Activated CD8-positive, alpha-beta T cell treated with anti-CD3 and anti-CD28 coated beads for 36 hours (primary cell): ENCODE measurements at regions not wholly inside any gene's neighbourhood (a gene's known extent, or its start where the extent isn't known, plus 50 kb on each side); places are given as distances from the start of the nearest gene placed in this dataset.

Experiments
- ATAC-seq: fragments of 200-7000 bp; cut with Tn5 transposase; one replicate; pipeline ENCODE4 v1.10.0; 2021; ENCODE audit warnings: mild to moderate bottlenecking, moderate library complexity
- CTCF ChIA-PET: fragments of 350-600 bp; sonication (Branson Sonifier 250); formaldehyde crosslinking; loops from one replicate; lab custom pipeline; 2021; ENCODE audit warnings: antibody characterized with exemption; lab: Charles Lee
- POLR2A ChIA-PET: fragments of 350-600 bp; sonication (Branson Sonifier 250); formaldehyde crosslinking; loops from one replicate; lab custom pipeline; 2021; ENCODE audit warnings: antibody characterized with exemption; lab: Charles Lee
- DNase-seq: peaks from one replicate; pipeline ENCODE4 v3.0.0-alpha.2; 2020
- H3K27ac Mint-ChIP-seq: one replicate; pipeline ENCODE4 v1.8.0; 2021; ENCODE audit warnings: mild to moderate bottlenecking, mixed read lengths
- H3K27me3 Mint-ChIP-seq: one replicate; pipeline ENCODE4 v1.8.0; 2021; ENCODE audit warnings: mixed read lengths
- H3K36me3 Mint-ChIP-seq: one replicate; pipeline ENCODE4 v1.8.0; 2021; ENCODE audit warnings: low read depth, mixed read lengths
- H3K4me1 Mint-ChIP-seq: one replicate; pipeline ENCODE4 v1.8.0; 2021; ENCODE audit warnings: low read depth, mixed read lengths
- H3K4me3 Mint-ChIP-seq: one replicate; pipeline ENCODE4 v1.8.0; 2021; ENCODE audit warnings: mild to moderate bottlenecking, moderate library complexity, mixed read lengths
- H3K9me3 Mint-ChIP-seq: one replicate; pipeline ENCODE4 v1.8.0; 2021; ENCODE audit warnings: mixed read lengths
- intact Hi-C: fragments of 100-400 bp; cut with micrococcal nuclease; formaldehyde crosslinking; loops from one replicate; pipeline ENCODE4 v1.10.0; 2022
- TF ChIP-seq, protein P1 (sequence below): fragments of 200-600 bp; IDR thresholded peaks from one replicate; pipeline ENCODE4 v1.8.0; 2022; ENCODE audit warnings: antibody characterized with exemption, mild to moderate bottlenecking

DNA sequence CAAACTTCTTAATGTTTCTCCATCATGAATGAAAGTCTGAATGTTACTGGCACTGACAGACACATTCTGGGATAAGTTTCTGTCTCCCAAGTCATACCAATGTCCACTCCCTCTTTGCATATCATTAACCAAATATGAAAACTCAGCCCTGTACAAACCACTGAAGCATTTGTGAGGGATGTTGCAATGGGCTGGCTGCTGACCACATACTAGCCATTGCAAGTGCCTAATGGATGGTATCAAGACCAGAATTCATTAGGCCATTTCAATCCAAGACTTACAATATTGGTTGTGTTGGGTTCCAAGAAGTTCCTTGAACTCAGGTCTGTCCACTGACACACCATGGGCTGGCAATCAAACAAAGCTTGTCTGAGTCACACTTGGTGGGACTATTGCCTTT lies 73.8 kb downstream of the CBLN2 start:
- ChIA-PET POLR2A (no interaction called here), CTCF (no interaction called here)
- Mint-ChIP-seq H3K9me3 (peaks cover 4% of the 10 kb centered on the region), H3K27ac (no peak overlapping the region), H3K27me3 (no peaks in the 10 kb centered on the region), H3K4me3 (no peak overlapping the region), H3K36me3 (no peaks in the 10 kb centered on the region), H3K4me1 (no peaks in the 10 kb centered on the region)
- no peak for ATAC-seq
- DNase-seq = no peak
- intact Hi-C loops = no loop called here
- TF ChIP-seq, protein P1, sequence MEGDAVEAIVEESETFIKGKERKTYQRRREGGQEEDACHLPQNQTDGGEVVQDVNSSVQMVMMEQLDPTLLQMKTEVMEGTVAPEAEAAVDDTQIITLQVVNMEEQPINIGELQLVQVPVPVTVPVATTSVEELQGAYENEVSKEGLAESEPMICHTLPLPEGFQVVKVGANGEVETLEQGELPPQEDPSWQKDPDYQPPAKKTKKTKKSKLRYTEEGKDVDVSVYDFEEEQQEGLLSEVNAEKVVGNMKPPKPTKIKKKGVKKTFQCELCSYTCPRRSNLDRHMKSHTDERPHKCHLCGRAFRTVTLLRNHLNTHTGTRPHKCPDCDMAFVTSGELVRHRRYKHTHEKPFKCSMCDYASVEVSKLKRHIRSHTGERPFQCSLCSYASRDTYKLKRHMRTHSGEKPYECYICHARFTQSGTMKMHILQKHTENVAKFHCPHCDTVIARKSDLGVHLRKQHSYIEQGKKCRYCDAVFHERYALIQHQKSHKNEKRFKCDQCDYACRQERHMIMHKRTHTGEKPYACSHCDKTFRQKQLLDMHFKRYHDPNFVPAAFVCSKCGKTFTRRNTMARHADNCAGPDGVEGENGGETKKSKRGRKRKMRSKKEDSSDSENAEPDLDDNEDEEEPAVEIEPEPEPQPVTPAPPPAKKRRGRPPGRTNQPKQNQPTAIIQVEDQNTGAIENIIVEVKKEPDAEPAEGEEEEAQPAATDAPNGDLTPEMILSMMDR = no peak

DNA sequence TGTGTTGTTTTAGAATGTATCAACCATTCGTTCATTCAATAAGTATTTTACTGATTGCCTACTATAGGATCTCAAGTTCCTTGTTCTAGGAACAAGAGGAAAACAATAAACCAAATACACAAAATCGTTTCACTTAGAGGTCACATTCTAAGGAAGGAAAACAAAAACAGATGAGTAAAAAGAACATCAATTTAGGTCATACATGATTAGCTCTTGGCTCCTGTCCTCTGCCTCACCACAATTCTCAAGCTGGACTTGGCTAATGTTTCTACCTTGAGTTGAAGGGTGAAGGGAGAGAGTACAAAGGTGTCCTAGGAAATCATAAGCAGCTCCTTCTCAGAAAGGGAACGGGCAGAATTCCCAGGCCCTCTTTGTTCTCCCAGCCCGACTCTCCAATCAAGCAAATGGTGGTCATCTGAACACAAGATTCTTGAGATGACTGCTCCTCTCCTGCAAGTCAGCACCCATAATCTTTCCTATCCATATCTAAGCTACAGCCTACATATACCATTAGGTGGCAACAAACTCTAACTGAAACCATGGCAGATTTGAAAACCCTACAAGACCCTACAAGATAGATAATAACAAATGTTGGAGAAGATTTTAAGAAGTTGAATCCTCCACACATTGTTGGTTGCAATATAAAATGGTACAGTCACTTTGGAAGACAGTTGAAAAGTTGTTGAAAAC lies 76.0 kb downstream of the CBLN2 start:
- H3K9me3 Mint-ChIP-seq = peaks cover 4% of the 10 kb centered on the region
- TF ChIP-seq, protein P1 = no peak
- ATAC-seq = no peak
- intact Hi-C loops = no loop called here
- no peaks in the 10 kb centered on the region for H3K27me3 Mint-ChIP-seq
- no peaks in the 10 kb centered on the region for H3K4me1 Mint-ChIP-seq
- no peak for DNase-seq
- ChIA-PET POLR2A (no interaction called here), CTCF (interaction anchor here (0.7 kb wide), 1 partner anchor 784 kb away, joined by 3 read pairs; no protein-coding TSS in a partner anchor)
- H3K4me3 Mint-ChIP-seq = no peak overlapping the region
- H3K27ac Mint-ChIP-seq = no peak overlapping the region
- H3K36me3 Mint-ChIP-seq = no peaks in the 10 kb centered on the region

DNA sequence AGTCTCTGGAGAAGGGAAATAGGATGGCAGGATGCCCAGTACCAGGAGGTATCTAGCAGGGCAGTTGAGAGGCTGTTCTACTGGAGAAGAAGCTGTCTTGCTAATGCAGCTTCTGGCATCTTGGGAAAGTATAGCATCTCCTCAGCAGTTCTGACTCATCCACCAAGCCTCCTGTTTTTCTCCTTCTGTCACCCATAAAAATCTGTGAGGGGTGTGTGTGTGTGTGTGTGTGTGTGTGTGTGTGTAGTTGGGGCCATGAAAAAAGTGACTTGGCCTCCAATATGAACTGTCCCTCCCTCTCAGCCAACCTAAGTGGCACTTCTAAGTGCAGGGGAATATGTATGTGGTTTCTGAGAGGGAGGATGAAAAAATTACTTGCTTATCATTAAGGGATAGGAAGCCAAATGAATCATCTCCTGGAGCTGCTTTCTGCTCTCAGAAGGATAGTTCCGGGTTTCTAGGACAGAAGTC lies 83.9 kb downstream of the CBLN2 start:
- ATAC-seq = no peak

DNA sequence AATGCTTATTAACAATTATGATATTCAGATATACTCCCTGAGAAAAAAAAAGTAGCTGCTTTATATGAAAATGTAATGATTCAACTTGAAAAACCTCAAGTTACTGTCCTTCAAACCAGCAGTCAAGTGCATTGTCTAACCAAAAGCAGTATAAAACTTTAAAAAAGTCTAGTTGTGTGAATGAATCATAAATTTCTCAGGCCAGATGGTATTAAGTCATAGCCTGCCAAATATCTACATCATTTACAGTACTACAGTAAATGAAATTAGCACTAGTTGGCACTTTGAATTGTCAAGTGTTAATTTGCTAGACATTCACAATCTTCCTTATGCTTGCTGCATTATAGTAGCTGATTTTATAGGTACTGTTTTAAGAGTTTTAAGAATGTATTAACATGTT lies 85.9 kb downstream of the CBLN2 start:
- POLR2A ChIA-PET = no interaction called here
- no peaks in the 10 kb centered on the region for H3K9me3 Mint-ChIP-seq
- ATAC-seq = no peak
- CTCF ChIA-PET = interaction anchor here (0.9 kb wide), 1 partner anchor 9 kb away, joined by 3 read pairs; no protein-coding TSS in a partner anchor
- TF ChIP-seq, protein P1 = no peak
- H3K4me3 Mint-ChIP-seq = no peak overlapping the region
- H3K36me3 Mint-ChIP-seq = no peaks in the 10 kb centered on the region
- H3K27ac Mint-ChIP-seq = no peak overlapping the region
- intact Hi-C loops = no loop called here
- H3K4me1 Mint-ChIP-seq = no peaks in the 10 kb centered on the region
- DNase-seq = no peak
- no peaks in the 10 kb centered on the region for H3K27me3 Mint-ChIP-seq

More for the DNA sequence above, 83.9 kb downstream of the CBLN2 start:
- Mint-ChIP-seq H3K4me1 (no peaks in the 10 kb centered on the region), H3K36me3 (no peaks in the 10 kb centered on the region), H3K9me3 (no peaks in the 10 kb centered on the region), H3K27me3 (no peaks in the 10 kb centered on the region), H3K4me3 (no peak overlapping the region), H3K27ac (no peak overlapping the region)
- TF ChIP-seq, protein P1 = no peak
- ChIA-PET CTCF (no interaction called here), POLR2A (no interaction called here)
- intact Hi-C loops = no loop called here
- DNase-seq = no peak

DNA sequence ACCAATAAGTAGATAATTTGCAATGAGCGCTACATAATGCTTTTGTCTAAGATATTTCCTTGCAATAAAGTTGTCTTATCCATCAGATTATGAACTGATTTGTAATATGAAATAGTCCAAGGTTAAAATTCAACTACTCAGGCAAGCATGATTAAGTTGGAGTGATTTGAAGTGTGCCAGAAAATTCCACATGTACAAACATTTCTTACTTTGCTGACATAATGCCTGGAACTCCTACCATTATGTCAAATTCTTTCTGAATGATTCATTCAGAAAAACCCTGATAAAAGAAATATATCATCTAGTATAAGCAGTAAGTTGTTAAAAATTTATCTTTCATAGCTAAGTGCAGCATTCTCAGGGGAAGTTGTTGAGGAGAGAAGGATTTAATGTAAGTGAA lies 87.3 kb downstream of the CBLN2 start:
- DNase-seq = no peak
- no peaks in the 10 kb centered on the region for H3K9me3 Mint-ChIP-seq
- intact Hi-C loops = no loop called here
- no peak overlapping the region for H3K27ac Mint-ChIP-seq
- no peak for ATAC-seq
- H3K27me3 Mint-ChIP-seq = no peaks in the 10 kb centered on the region
- no peaks in the 10 kb centered on the region for H3K4me1 Mint-ChIP-seq
- ChIA-PET POLR2A (no interaction called here), CTCF (no interaction called here)
- H3K36me3 Mint-ChIP-seq = no peaks in the 10 kb centered on the region
- H3K4me3 Mint-ChIP-seq = no peak overlapping the region
- TF ChIP-seq, protein P1 = no peak
